Activated CD8-positive, alpha-beta memory T cell treated with anti-CD3 and anti-CD28 coated beads, Interleukin-2, amount 50 U/mL, for 48 hours (primary cell): ENCODE measurements at regions not wholly inside any gene's neighbourhood (a gene's known extent, or its start where the extent isn't known, plus 50 kb on each side); places are given as distances from the start of the nearest gene placed in this dataset.

ENCODE experiments used
- DNase-seq: peaks from one replicate; pipeline ENCODE4 v3.0.0-alpha.2; 2020

- no peak for DNase-seq
Measured at GRCh38 chr12:3947781-3948180, 74.6 kb upstream of the PARP11 start.

GRCh38 chr12:3945671-3946070, 72.5 kb upstream of the PARP11 start:
- no peak for DNase-seq

- no peak for DNase-seq
Measured at GRCh38 chr12:3944620-3945019, 71.4 kb upstream of the PARP11 start.

- DNase-seq, result no peak
Measured at GRCh38 chr12:3938042-3938544, 64.9 kb upstream of the PARP11 start.

GRCh38 chr12:3935078-3935477, 61.9 kb upstream of the PARP11 start:
- no peak for DNase-seq

GRCh38 chr12:3933819-3934192, 60.6 kb upstream of the PARP11 start:
- no peak for DNase-seq

GRCh38 chr12:3933074-3933818, 60.0 kb upstream of the PARP11 start:
- no peak for DNase-seq

GRCh38 chr12:3931776-3932175, 58.6 kb upstream of the PARP11 start:
- no peak for DNase-seq

GRCh38 chr12:3931206-3931605, 58.0 kb upstream of the PARP11 start:
- no peak for DNase-seq

- no peak for DNase-seq
Measured at GRCh38 chr12:3929875-3930615, 56.8 kb upstream of the PARP11 start.

- DNase-seq, result no peak
Measured at GRCh38 chr12:3928538-3929184, 55.5 kb upstream of the PARP11 start.

- DNase-seq, result no peak
Measured at GRCh38 chr12:3925621-3926020, 52.4 kb upstream of the PARP11 start.

GRCh38 chr12:3924761-3925160, 51.6 kb upstream of the PARP11 start:
- no peak for DNase-seq

- DNase-seq, result no peak
Measured at GRCh38 chr12:3923021-3923420, 49.8 kb upstream of the PARP11 start.
